ENCODE measurements at regions not wholly inside any gene's neighbourhood (a gene's known extent, or its start where the extent isn't known, plus 50 kb on each side); places are given as distances from the start of the nearest gene placed in this dataset.

GRCh38 chr6:86154852-86155251 lies 512.2 kb upstream of the SYNCRIP start:
- TF ChIP-seq CTCF (IDR thresholded peaks at IDR 0.05), result no peak
- ATAC-seq, result no peak
- H3K4me1 ChIP-seq, result no peaks in the 10 kb centered on the region

GRCh38 chr6:86153521-86153920 lies 510.8 kb upstream of the SYNCRIP start:
- TF ChIP-seq POLR2A (IDR thresholded peaks at IDR 0.05) (no peak), CTCF (IDR thresholded peaks at IDR 0.05) (no peak), EP300 (IDR thresholded peaks at IDR 0.05) (no peak), POLR2AphosphoS5 (IDR thresholded peaks at IDR 0.05) (no peak)
- Histone ChIP-seq H3K27ac (no peak overlapping the region), H3K4me3 (no peak overlapping the region), H3K4me1 (no peaks in the 10 kb centered on the region), H3K27me3 (no peaks in the 10 kb centered on the region), H3K9me3 (no peaks in the 10 kb centered on the region), H3K36me3 (no peaks in the 10 kb centered on the region)
- 53 to 75% methylated on average over 3 of the region's 3 CpGs for WGBS, 2 donors (ENCODE audit: low coverage in 1 of 2)
- no peak for ATAC-seq

More at GRCh38 chr6:86154852-86155251, 512.2 kb upstream of the SYNCRIP start:
- no peak overlapping the region for H3K4me3 ChIP-seq
- no peak overlapping the region for H3K27ac ChIP-seq
- H3K27me3 ChIP-seq, result no peaks in the 10 kb centered on the region
- no peaks in the 10 kb centered on the region for H3K9me3 ChIP-seq
- no peaks in the 10 kb centered on the region for H3K36me3 ChIP-seq

GRCh38 chr6:86152546-86152945 lies 509.9 kb upstream of the SYNCRIP start:
- TF ChIP-seq CTCF (IDR thresholded peaks at IDR 0.05) (no peak), POLR2A (IDR thresholded peaks at IDR 0.05) (no peak), POLR2AphosphoS5 (IDR thresholded peaks at IDR 0.05) (no peak), EP300 (IDR thresholded peaks at IDR 0.05) (no peak)
- H3K4me1 ChIP-seq, result no peaks in the 10 kb centered on the region
- no peaks in the 10 kb centered on the region for H3K9me3 ChIP-seq
- ATAC-seq, result no peak
- no peak overlapping the region for H3K4me3 ChIP-seq
- H3K36me3 ChIP-seq, result no peaks in the 10 kb centered on the region
- no peaks in the 10 kb centered on the region for H3K27me3 ChIP-seq
- H3K27ac ChIP-seq, result no peak overlapping the region
- 67 to 68% methylated on average over 1 to 3 of the region's 4 CpGs for WGBS, 2 donors (ENCODE audit: low coverage in 1 of 2)

GRCh38 chr6:86148586-86148985 lies 505.9 kb upstream of the SYNCRIP start:
- no peaks in the 10 kb centered on the region for H3K9me3 ChIP-seq
- ATAC-seq, result no peak
- WGBS, 2 donors (ENCODE audit: low coverage in 1 of 2), result no CpG with 5 or more reads among the region's 7 CpGs
- no peaks in the 10 kb centered on the region for H3K27me3 ChIP-seq
- H3K27ac ChIP-seq, result no peak overlapping the region
- no peak for TF ChIP-seq EP300 (IDR thresholded peaks at IDR 0.05)
- no peak for TF ChIP-seq POLR2AphosphoS5 (IDR thresholded peaks at IDR 0.05)
- no peak for TF ChIP-seq CTCF (IDR thresholded peaks at IDR 0.05)
- no peak for TF ChIP-seq POLR2A (IDR thresholded peaks at IDR 0.05)
- no peaks in the 10 kb centered on the region for H3K4me1 ChIP-seq
- H3K36me3 ChIP-seq, result no peaks in the 10 kb centered on the region
- H3K4me3 ChIP-seq, result no peak overlapping the region

- H3K4me1 ChIP-seq, result no peaks in the 10 kb centered on the region
- no peak overlapping the region for H3K4me3 ChIP-seq
- no peaks in the 10 kb centered on the region for H3K27me3 ChIP-seq
- TF ChIP-seq CTCF (IDR thresholded peaks at IDR 0.05) (no peak), POLR2A (IDR thresholded peaks at IDR 0.05) (no peak), POLR2AphosphoS5 (IDR thresholded peaks at IDR 0.05) (no peak), EP300 (IDR thresholded peaks at IDR 0.05) (no peak)
- peaks cover 0 to 4% (median 0%) of the 10 kb centered on the region in 3 donors for H3K9me3 ChIP-seq
- no peak for ATAC-seq
- no peaks in the 10 kb centered on the region for H3K36me3 ChIP-seq
- 85 to 88% methylated on average over 4 to 5 of the region's 5 CpGs for WGBS, 2 donors (ENCODE audit: low coverage in 1 of 2)
- no peak overlapping the region for H3K27ac ChIP-seq
These were observed 505.2 kb upstream of the SYNCRIP start for GRCh38 chr6:86147859-86148258.
